ENCODE measurements at regions not wholly inside any gene's neighbourhood (a gene's known extent, or its start where the extent isn't known, plus 50 kb on each side); places are given as distances from the start of the nearest gene placed in this dataset.
"Not testable (repeated sequence)": the region's sequence is repeated elsewhere in the genome, so short reads cannot be mapped to it uniquely, and the experiment has no call there.

DNA sequence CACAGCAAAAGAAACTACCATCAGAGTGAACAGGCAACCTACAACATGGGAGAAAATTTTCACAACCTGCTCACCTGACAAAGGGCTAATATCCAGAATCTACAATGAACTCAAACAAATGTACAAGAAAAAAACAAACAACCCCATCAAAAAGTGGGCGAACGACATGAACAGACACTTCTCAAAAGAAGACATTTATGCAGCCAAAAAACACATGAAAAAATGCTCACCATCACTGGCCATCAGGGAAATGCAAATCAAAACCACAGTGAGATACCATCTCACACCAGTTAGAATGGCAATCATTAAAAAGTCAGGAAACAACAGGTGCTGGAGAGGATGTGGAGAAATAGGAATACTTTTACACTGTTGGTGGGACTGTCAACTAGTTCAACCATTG is 207.8 kb downstream of the USP6NL start:
- H4K20me1 ChIP-seq (ENCODE audit: insufficient read depth, low read length); intact Hi-C loops (cut with micrococcal nuclease; ENCODE audit: unreplicated experiment); H3K4me2 ChIP-seq (ENCODE audit: low read length); BruUV-seq (replicated peaks); CTCF ChIA-PET (ENCODE audit: unreplicated experiment); H3K4me3 ChIP-seq (ENCODE audit: low read depth, low read length, poor library complexity, severe bottlenecking); DNase-seq (ENCODE audit: low spot score); POLR2A ChIA-PET; H3K9me3 ChIP-seq (ENCODE audit: low read length); H3K36me3 ChIP-seq (ENCODE audit: insufficient read depth, low read length); H3K27ac ChIP-seq (ENCODE audit: low read depth, low read length, poor library complexity, severe bottlenecking); H3K9me2 ChIP-seq (ENCODE audit: insufficient read depth, low read length); H3K79me2 ChIP-seq (ENCODE audit: insufficient read depth, low read depth, low read length): not testable (repeated sequence)
- Histone ChIP-seq H2AFZ (ENCODE audit: low read length) (peak overlapping the region; percentile 42; the same call in 1 of the 2 replicates), H3K4me1 (ENCODE audit: insufficient read depth, low read length, poor library complexity, severe bottlenecking) (peaks cover 17% of the 10 kb centered on the region)

- DNase-seq (ENCODE audit: low spot score), result peak; percentile 63
- Histone ChIP-seq H3K9me2 (ENCODE audit: insufficient read depth, low read length) (no peaks in the 10 kb centered on the region), H3K79me2 (ENCODE audit: insufficient read depth, low read depth, low read length) (no peaks in the 10 kb centered on the region), H3K27ac (ENCODE audit: low read depth, low read length, poor library complexity, severe bottlenecking) (peak overlapping the region; percentile 1), H2AFZ (ENCODE audit: low read length) (peak overlapping the region; percentile 42; the same call in 1 of the 2 replicates), H3K4me2 (ENCODE audit: low read length) (peak overlapping the region; percentile 43), H4K20me1 (ENCODE audit: insufficient read depth, low read length) (no peaks in the 10 kb centered on the region), H3K4me1 (ENCODE audit: insufficient read depth, low read length, poor library complexity, severe bottlenecking) (peaks cover 13% of the 10 kb centered on the region), H3K4me3 (ENCODE audit: low read depth, low read length, poor library complexity, severe bottlenecking) (peak overlapping the region; percentile 7), H3K9me3 (ENCODE audit: low read length) (peaks cover 5% of the 10 kb centered on the region; the same call in 1 of the 2 replicates), H3K36me3 (ENCODE audit: insufficient read depth, low read length) (no peaks in the 10 kb centered on the region)
- TF ChIP-seq, protein P1, sequence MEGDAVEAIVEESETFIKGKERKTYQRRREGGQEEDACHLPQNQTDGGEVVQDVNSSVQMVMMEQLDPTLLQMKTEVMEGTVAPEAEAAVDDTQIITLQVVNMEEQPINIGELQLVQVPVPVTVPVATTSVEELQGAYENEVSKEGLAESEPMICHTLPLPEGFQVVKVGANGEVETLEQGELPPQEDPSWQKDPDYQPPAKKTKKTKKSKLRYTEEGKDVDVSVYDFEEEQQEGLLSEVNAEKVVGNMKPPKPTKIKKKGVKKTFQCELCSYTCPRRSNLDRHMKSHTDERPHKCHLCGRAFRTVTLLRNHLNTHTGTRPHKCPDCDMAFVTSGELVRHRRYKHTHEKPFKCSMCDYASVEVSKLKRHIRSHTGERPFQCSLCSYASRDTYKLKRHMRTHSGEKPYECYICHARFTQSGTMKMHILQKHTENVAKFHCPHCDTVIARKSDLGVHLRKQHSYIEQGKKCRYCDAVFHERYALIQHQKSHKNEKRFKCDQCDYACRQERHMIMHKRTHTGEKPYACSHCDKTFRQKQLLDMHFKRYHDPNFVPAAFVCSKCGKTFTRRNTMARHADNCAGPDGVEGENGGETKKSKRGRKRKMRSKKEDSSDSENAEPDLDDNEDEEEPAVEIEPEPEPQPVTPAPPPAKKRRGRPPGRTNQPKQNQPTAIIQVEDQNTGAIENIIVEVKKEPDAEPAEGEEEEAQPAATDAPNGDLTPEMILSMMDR (conservative IDR thresholded peaks at IDR 0.05; ENCODE audit: low read length), result no peak
- no peak for TF ChIP-seq EZH2phosphoT487 (IDR thresholded peaks at IDR 0.05; ENCODE audit: borderline replicate concordance, low read depth, low read length)
- no TSS peak for BruUV-seq (replicated peaks)
- intact Hi-C loops (cut with micrococcal nuclease; ENCODE audit: unreplicated experiment), result no loop called here
- POLR2A ChIA-PET, result no interaction called here
- CTCF ChIA-PET (ENCODE audit: unreplicated experiment), result no interaction called here
Observed at GRCh38 chr10:11403116-11403515, 208.3 kb downstream of the USP6NL start.

DNA sequence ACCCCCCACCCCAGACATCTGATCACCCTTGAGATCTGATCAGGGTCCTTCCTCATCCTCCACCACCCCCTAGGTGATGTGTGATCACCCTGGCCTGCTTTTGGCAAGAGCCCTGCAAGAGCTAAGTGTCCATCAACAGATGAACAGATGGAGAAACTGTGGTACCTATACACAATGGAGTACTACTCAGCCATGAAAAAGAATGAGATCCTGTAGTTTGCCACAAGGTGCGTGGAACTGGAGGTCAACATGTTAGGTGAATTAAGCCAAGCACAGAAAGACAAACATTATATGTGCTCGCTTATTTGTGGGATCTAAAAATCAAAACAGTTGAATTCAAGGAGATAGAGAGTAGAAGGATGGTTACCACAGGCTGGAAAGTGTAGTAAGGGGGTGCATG is 209.1 kb downstream of the USP6NL start:
- Histone ChIP-seq H3K9me3 (ENCODE audit: low read length) (peaks cover 5% of the 10 kb centered on the region; the same call in 1 of the 2 replicates), H3K4me1 (ENCODE audit: insufficient read depth, low read length, poor library complexity, severe bottlenecking) (peaks cover 7% of the 10 kb centered on the region), H4K20me1 (ENCODE audit: insufficient read depth, low read length) (no peaks in the 10 kb centered on the region), H3K27ac (ENCODE audit: low read depth, low read length, poor library complexity, severe bottlenecking) (no peak overlapping the region), H3K36me3 (ENCODE audit: insufficient read depth, low read length) (no peaks in the 10 kb centered on the region), H3K79me2 (ENCODE audit: insufficient read depth, low read depth, low read length) (no peaks in the 10 kb centered on the region), H2AFZ (ENCODE audit: low read length) (no peak overlapping the region), H3K9me2 (ENCODE audit: insufficient read depth, low read length) (no peaks in the 10 kb centered on the region), H3K4me3 (ENCODE audit: low read depth, low read length, poor library complexity, severe bottlenecking) (no peak overlapping the region), H3K4me2 (ENCODE audit: low read length) (no peak overlapping the region)
- intact Hi-C loops (cut with micrococcal nuclease; ENCODE audit: unreplicated experiment), result no loop called here
- no peak for TF ChIP-seq EZH2phosphoT487 (IDR thresholded peaks at IDR 0.05; ENCODE audit: borderline replicate concordance, low read depth, low read length)
- TF ChIP-seq, protein P1 (conservative IDR thresholded peaks at IDR 0.05; ENCODE audit: low read length), result no peak
- BruUV-seq (replicated peaks), result no TSS peak
- POLR2A ChIA-PET, result no interaction called here
- no peak for DNase-seq (ENCODE audit: low spot score)
- CTCF ChIA-PET (ENCODE audit: unreplicated experiment), result no interaction called here
